H9 (cell line): ENCODE measurements at regions not wholly inside any gene's neighbourhood (a gene's known extent, or its start where the extent isn't known, plus 50 kb on each side); places are given as distances from the start of the nearest gene placed in this dataset.

Experiments
- DNase-seq: peaks from one replicate; pipeline ENCODE4 v3.0.0-alpha.2; 2017
- H2AFZ ChIP-seq: one replicate; pipeline ENCODE4 v1.6.1; 2013; ENCODE audit warnings: mild to moderate bottlenecking, low read length, control low read depth, moderate library complexity
- H2AK5ac ChIP-seq: 2 replicates; pipeline ENCODE4 v1.6.1; 2013; ENCODE audit warnings: low read length, control low read depth, mixed read lengths; ENCODE audit not compliant: insufficient read length
- H2BK120ac ChIP-seq: one replicate; pipeline ENCODE4 v1.6.1; 2013; ENCODE audit warnings: low read depth, mild to moderate bottlenecking, low read length, control low read depth, inconsistent platforms; ENCODE audit not compliant: poor library complexity, severe bottlenecking
- H2BK12ac ChIP-seq: 2 replicates; pipeline ENCODE4 v1.6.1; 2013; ENCODE audit warnings: low read length, control low read depth, mixed read lengths, low read depth; ENCODE audit not compliant: insufficient read length
- H2BK15ac ChIP-seq: 2 replicates; pipeline ENCODE4 v1.6.1; 2013; ENCODE audit warnings: low read depth, low read length, control low read depth
- H2BK20ac ChIP-seq: one replicate; pipeline ENCODE4 v1.6.1; 2013; ENCODE audit warnings: low read depth, mild to moderate bottlenecking, low read length, control low read depth, inconsistent platforms; ENCODE audit not compliant: poor library complexity, severe bottlenecking
- H2BK5ac ChIP-seq: 2 replicates; pipeline ENCODE4 v1.6.1; 2013; ENCODE audit warnings: low read length, control low read depth, mixed read lengths; ENCODE audit not compliant: insufficient read length
- H3K14ac ChIP-seq: 2 replicates; pipeline ENCODE4 v1.6.1; 2013; ENCODE audit warnings: low read length, control low read depth; ENCODE audit not compliant: insufficient read depth
- H3K18ac ChIP-seq: 2 replicates; pipeline ENCODE4 v1.6.1; 2013; ENCODE audit warnings: low read depth, mild to moderate bottlenecking, mixed read lengths, low read length, control low read depth; ENCODE audit not compliant: insufficient read length
- H3K23ac ChIP-seq: 2 replicates; pipeline ENCODE4 v1.6.1; 2013; ENCODE audit warnings: low read length, control low read depth, mixed read lengths, low read depth; ENCODE audit not compliant: insufficient read length
- H3K23me2 ChIP-seq: 2 replicates; pipeline ENCODE4 v1.6.1; 2013; ENCODE audit warnings: low read depth, mild to moderate bottlenecking, mixed read lengths, low read length, control low read depth; ENCODE audit not compliant: insufficient read length, poor library complexity, severe bottlenecking
- H3K27ac ChIP-seq: 2 replicates; pipeline ENCODE4 v1.5.1; 2013; ENCODE audit warnings: low read length, control low read depth, mixed read lengths, low read depth; ENCODE audit not compliant: insufficient read length
- H3K27me3 ChIP-seq: 2 replicates; pipeline ENCODE4 v1.6.1; 2013; ENCODE audit warnings: low read length, control low read depth, inconsistent platforms; ENCODE audit not compliant: insufficient read depth
- H3K4ac ChIP-seq: 2 replicates; pipeline ENCODE4 v1.6.1; 2013; ENCODE audit warnings: low read depth, mild to moderate bottlenecking, control low read depth, inconsistent platforms, low read length, moderate library complexity
- H3K4me1 ChIP-seq: 2 replicates; pipeline ENCODE4 v1.6.1; 2013; ENCODE audit warnings: low read length, control low read depth, inconsistent platforms; ENCODE audit not compliant: insufficient read depth
- H3K4me2 ChIP-seq: 2 replicates; pipeline ENCODE4 v1.6.1; 2013; ENCODE audit warnings: low read length, control low read depth, mixed read lengths; ENCODE audit not compliant: insufficient read length, insufficient read depth
- H3K56ac ChIP-seq: 2 replicates; pipeline ENCODE4 v1.6.1; 2013; ENCODE audit warnings: low read depth, mild to moderate bottlenecking, mixed read lengths, low read length, control low read depth; ENCODE audit not compliant: insufficient read length
- H3K79me1 ChIP-seq: 2 replicates; pipeline ENCODE4 v1.6.1; 2013; ENCODE audit warnings: low read depth, mild to moderate bottlenecking, moderate library complexity, low read length, control low read depth, inconsistent platforms; ENCODE audit not compliant: insufficient read depth, poor library complexity, severe bottlenecking
- H3K79me2 ChIP-seq: 2 replicates; pipeline ENCODE4 v1.6.1; 2013; ENCODE audit warnings: low read length, control low read depth, inconsistent platforms; ENCODE audit not compliant: insufficient read depth
- H3K9ac ChIP-seq: 2 replicates; pipeline ENCODE4 v1.6.1; 2013; ENCODE audit warnings: low read length, control low read depth, mixed read lengths; ENCODE audit not compliant: insufficient read length; ENCODE audit errors: extremely low read depth
- H3K9me3 ChIP-seq: one replicate; pipeline ENCODE4 v1.6.1; 2013; ENCODE audit warnings: low read depth, low read length, inconsistent platforms; ENCODE audit not compliant: control insufficient read depth
- H3T11ph ChIP-seq: one replicate; pipeline ENCODE4 v1.6.1; 2013; ENCODE audit warnings: mild to moderate bottlenecking, low read length, control low read depth, inconsistent platforms
- H4K20me1 ChIP-seq: one replicate; pipeline ENCODE4 v1.6.1; 2013; ENCODE audit not compliant: control insufficient read depth, insufficient read length, insufficient read depth
- H4K5ac ChIP-seq: 2 replicates; pipeline ENCODE4 v1.6.1; 2013; ENCODE audit warnings: low read depth, mild to moderate bottlenecking, mixed read lengths, low read length, control low read depth; ENCODE audit not compliant: insufficient read length
- H4K8ac ChIP-seq: replicated peaks from 2 replicates; pipeline ENCODE4 v1.6.1; 2013; ENCODE audit warnings: low read length, control low read depth, mixed read lengths, low read depth; ENCODE audit not compliant: insufficient read length
- H4K91ac ChIP-seq: 2 replicates; pipeline ENCODE4 v1.6.1; 2013; ENCODE audit warnings: low read depth, mild to moderate bottlenecking, moderate library complexity, mixed read lengths, low read length, control low read depth; ENCODE audit not compliant: insufficient read length
- H3K27ac Mint-ChIP-seq, 3 experiments: 2 replicates in 2 of 3; 3 replicates in 1 of 3; pipeline ENCODE4 v1.8.0; 2020 to 2021; ENCODE audit warnings: mixed read lengths in 3 of 3, mild to moderate bottlenecking in 1 of 3, moderate library complexity in 1 of 3
- H3K27me3 Mint-ChIP-seq: 2 replicates; pipeline ENCODE4 v1.8.0; 2021; ENCODE audit warnings: low read depth, mild to moderate bottlenecking, moderate library complexity, mixed read lengths
- H3K36me3 Mint-ChIP-seq, 3 experiments: 2 replicates in 2 of 3; 3 replicates in 1 of 3; pipeline ENCODE4 v1.8.0; 2020 to 2021; ENCODE audit warnings: low read depth in 3 of 3, mixed read lengths in 3 of 3; ENCODE audit not compliant: insufficient read depth in 1 of 3
- H3K4me1 Mint-ChIP-seq, 2 experiments: 2 replicates each; pipeline ENCODE4 v1.8.0; 2020; ENCODE audit warnings: mixed read lengths in 2 of 2
- H3K4me3 Mint-ChIP-seq, 2 experiments: 2 replicates in 1 of 2; 3 replicates in 1 of 2; pipeline ENCODE4 v1.8.0; 2020 to 2021; ENCODE audit warnings: mild to moderate bottlenecking in 2 of 2, mixed read lengths in 2 of 2, moderate library complexity in 1 of 2
- H3K9me3 Mint-ChIP-seq, 2 experiments: 2 replicates in 1 of 2; 3 replicates in 1 of 2; pipeline ENCODE4 v1.8.0; 2020; ENCODE audit warnings: mild to moderate bottlenecking in 2 of 2, mixed read lengths in 2 of 2, moderate library complexity in 1 of 2
- CTCF ChIP-seq: fragments of 200-600 bp; sonication (generic); conservative IDR thresholded peaks from 3 replicates; pipeline ENCODE4 v1.8.0; 2021; ENCODE audit warnings: antibody characterized with exemption, mild to moderate bottlenecking
- WGBS: extraction: QIAGEN DNeasy Blood & Tissue Kit; methylation state at CpG from one replicate; pipeline ENCODE4 v1.1.7; 2013; ENCODE audit warnings: missing lambda C conversion rate, low lambda C conversion rate, mixed read lengths; ENCODE audit not compliant: insufficient read length; ENCODE audit errors: extremely low coverage; 5-methylcytosine and 5-hydroxymethylcytosine counted together

DNA sequence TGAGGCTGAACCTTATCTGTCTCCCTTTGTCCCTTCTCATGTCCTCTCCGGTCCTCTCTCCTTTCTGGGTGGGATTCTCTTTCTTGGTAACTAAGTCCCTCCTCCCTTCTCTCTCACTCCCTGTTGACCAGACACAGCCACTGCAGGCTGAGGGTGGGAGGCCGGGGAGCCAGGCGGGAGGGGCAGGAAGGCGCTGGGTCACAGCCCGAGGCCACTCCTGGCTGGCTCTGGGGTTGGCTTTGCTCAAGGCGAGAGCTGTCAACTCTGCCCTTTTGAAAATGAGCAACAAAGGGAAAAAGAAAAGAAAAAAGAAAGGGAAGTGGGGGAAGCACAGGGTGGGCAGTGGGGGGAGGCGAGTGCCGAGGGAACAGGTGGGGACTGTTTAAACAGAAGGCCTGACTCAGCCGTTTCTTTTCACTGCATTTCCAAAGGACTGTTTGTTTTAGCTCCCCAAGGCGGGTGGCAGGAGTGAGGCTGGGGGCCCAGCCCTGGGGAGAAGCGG lies 70.5 kb upstream of the IGFBP5 start:
- H3T11ph ChIP-seq: no peak overlapping the region
- no CpG with 5 or more reads among the region's 11 CpGs for WGBS
- H2AFZ ChIP-seq: no peak overlapping the region
- peaks cover 6% of the 10 kb centered on the region; the same call in 1 of the 2 replicates for H3K4me1 ChIP-seq
- H2BK20ac ChIP-seq: no peak overlapping the region
- no peak overlapping the region for H3K56ac ChIP-seq
- H2BK5ac ChIP-seq: no peak overlapping the region
- no peaks in the 10 kb centered on the region for H3K27me3 ChIP-seq
- H3K9me3 ChIP-seq: no peaks in the 10 kb centered on the region
- H3K27ac Mint-ChIP-seq: peak overlapping the region in 2 of 3 experiments; percentile 59 to 89; a peak in 6 of 7 replicates
- no peaks in the 10 kb centered on the region for H3K79me2 ChIP-seq
- H2BK12ac ChIP-seq: no peak overlapping the region
- no peak overlapping the region for H2BK120ac ChIP-seq
- no peak overlapping the region for H3K18ac ChIP-seq
- H4K91ac ChIP-seq: no peak overlapping the region
- H3K27ac ChIP-seq: no peak overlapping the region
- peak; percentile 93 for DNase-seq
- H3K4me3 Mint-ChIP-seq: peak overlapping the region; percentile 35 to 44; a peak in 4 of 5 replicates
- no peaks in the 10 kb centered on the region for H3K79me1 ChIP-seq
- peak overlapping the region; percentile 21 for H3K4me2 ChIP-seq
- no peak overlapping the region for H4K5ac ChIP-seq
- no peak overlapping the region for H3K9ac ChIP-seq
- peaks cover 4% of the 10 kb centered on the region; the same call in 1 of the 2 replicates for H3K27me3 Mint-ChIP-seq
- H3K9me3 Mint-ChIP-seq: peaks cover 1 to 2% of the 10 kb centered on the region in 2 experiments
- H3K23me2 ChIP-seq: no peaks in the 10 kb centered on the region
- H2BK15ac ChIP-seq: no peak overlapping the region
- no peaks in the 10 kb centered on the region for H4K20me1 ChIP-seq
- no peak overlapping the region for H3K23ac ChIP-seq
- H4K8ac ChIP-seq: no peak overlapping the region
- H3K36me3 Mint-ChIP-seq: peaks cover 0 to 6% (median 0%) of the 10 kb centered on the region in 3 experiments; a peak in 3 of 7 replicates
- no peak overlapping the region for H3K14ac ChIP-seq
- no peak overlapping the region for H3K4ac ChIP-seq
- H2AK5ac ChIP-seq: no peak overlapping the region
- peaks cover 51 to 56% of the 10 kb centered on the region in 2 experiments for H3K4me1 Mint-ChIP-seq
- peak; percentile 43; the same call in 1 of the 3 replicates for TF ChIP-seq CTCF
